ENCODE measurements at regions not wholly inside any gene's neighbourhood (a gene's known extent, or its start where the extent isn't known, plus 50 kb on each side); places are given as distances from the start of the nearest gene placed in this dataset.

DNA sequence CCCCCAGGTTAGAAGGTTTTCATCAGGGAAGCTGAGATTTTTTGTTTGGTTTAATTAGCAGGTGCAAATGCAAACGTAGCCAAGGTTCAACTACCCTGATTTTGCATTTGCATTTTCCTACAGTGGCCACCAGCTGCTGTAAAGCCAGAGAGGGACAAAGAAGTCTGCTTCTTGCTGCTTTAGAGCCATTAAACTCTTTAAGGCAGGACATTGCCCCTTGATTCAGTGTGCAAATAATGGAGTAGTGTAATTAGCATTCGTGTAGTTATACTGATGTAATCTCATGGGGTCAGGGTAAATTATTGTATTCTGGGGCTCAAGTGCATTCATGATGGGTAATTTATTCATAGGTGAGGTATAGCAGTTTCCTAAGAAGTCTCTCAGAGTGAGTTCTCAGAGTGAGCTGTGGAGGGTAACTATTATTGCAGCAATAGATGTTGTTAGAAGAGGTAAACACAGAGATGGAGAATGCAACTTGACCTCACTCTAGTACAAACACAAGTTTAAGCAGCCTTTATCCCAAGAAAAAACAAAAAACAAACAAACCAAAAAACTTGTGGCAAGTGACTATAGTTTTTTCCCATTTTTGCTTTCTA lies 526.5 kb downstream of the KIF4B start:
- no peak for TF ChIP-seq CTCF (IDR thresholded peaks at IDR 0.05)
- TF ChIP-seq POLR2A (IDR thresholded peaks at IDR 0.05) = no peak
